Stimulated activated CD8-positive, alpha-beta memory T cell treated with anti-CD3 and anti-CD28 coated beads, Interleukin-4, amount 100 ng/mL, for 1 hour (primary cell): ENCODE measurements at regions not wholly inside any gene's neighbourhood (a gene's known extent, or its start where the extent isn't known, plus 50 kb on each side); places are given as distances from the start of the nearest gene placed in this dataset.

ENCODE experiments used
- DNase-seq, 2 donors: peaks; one replicate each; pipeline ENCODE4 v3.0.0-alpha.2; 2020; ENCODE audit warnings: low read depth in 2 of 2, low spot score in 1 of 2

DNA sequence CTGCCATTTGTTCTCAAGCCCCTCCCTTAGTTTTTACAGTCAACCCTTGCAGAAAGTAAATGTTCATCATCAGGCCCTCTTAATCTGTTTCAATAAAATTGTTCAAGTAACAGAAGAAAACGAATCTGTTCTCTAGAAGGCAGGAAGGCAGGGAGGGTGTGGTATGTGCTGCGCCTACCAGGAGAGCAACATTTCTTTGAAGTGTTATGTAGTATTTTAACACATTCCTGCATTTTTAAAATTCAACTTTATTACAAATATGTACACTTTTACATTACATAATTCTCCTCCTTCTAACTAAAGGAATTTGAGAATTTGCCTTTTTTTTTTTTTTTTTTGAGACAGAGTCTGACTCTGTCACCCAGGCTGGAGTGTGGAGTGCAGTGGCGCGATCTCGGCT, 657.8 kb downstream of the MCTP2 start:
- DNase-seq = no peak

DNA sequence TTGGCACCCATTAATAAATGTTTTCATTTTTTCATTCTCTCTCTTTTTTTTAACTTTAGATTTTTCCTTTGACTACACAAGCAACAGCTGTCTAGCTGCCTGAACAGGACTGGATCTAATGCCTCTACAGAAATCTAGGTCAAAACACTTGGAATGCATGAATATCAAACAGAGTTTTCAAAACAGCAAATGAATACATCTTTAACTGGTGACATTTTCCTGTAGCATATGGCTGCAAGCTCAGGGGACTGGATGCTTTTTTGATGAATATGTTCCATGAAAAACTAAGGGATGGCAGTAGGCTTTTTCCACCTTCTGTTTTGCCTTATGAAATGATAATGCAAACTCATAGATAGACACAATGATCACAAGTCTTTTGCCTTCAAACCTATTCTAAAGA, 661.7 kb downstream of the MCTP2 start:
- no peak for DNase-seq

DNA sequence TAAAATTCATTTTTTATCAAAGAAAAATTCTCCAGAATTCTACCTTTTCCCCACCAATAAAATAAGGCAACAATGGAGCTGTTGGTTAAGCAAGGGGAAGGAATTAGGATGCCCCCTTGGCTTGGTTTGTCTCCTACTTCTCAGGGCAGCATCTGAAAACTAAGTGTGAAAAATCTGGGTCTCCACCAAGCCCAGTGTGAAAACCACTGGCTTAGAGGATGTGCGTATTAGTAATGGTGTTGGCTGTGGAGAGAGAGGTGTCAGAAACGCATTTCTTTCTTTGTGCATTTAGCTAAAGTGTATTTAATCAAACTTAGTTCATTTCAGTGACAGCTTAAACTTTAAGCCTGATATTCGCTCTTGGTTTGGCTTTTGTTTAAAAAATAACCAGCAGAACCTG, 662.7 kb downstream of the MCTP2 start:
- no peak for DNase-seq

DNA sequence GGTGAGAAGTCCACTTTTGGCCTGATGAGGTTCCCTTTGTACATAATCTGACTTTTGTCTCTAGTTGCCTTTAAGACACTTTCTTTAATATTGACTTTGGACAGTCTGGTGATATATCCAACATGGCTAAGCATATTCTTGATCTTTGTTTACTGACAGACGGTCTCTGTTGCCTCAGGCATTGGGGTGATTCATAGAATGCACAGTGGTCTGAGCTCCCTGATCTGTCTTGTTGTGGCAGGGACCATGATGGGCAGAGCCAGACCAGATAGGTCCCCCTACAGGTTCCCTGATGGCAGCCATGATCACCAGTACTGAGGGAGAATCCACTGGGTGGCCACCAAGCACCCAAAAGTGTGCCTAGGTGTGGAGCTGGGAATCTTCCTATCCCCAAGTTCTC, 678.1 kb downstream of the MCTP2 start:
- DNase-seq = no peak

DNA sequence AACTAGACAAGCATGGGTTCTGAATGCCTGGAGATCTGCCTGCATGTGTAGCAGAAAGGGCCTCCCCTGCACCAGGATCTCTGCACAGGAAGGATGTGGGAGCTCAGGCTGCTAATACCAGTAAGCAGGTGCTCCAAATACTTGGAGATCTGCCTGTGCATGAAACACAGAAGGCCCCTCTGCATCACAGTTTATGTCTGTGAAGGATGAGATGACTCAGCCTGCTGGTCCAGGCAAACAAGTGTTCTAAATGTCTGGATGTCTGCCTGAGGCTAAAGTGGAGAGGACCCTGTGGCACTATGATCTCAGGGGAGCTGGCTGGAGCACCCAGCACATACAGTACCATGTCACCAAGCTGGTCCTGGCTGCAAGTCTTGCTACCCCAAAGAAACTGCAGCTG, 678.8 kb downstream of the MCTP2 start:
- no peak for DNase-seq

DNA sequence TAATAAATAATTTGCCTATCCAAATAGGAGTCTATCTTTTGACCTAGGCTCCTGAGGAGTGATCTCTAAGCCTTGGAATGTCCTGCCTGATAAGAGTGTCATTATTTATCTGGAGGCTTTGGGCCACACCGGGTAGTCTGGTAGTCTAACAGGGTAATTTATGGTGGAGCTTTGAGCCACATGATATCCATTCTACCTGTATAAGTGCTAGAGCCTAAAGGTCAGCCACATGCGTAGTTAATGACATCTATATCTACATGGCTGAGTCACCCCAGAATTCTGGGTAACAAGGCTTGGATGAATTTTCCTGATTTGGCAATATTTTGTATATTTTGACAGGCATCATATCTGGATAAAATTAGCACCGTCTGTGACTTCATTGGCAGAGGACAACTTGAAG, 681.4 kb downstream of the MCTP2 start:
- DNase-seq = no peak

DNA sequence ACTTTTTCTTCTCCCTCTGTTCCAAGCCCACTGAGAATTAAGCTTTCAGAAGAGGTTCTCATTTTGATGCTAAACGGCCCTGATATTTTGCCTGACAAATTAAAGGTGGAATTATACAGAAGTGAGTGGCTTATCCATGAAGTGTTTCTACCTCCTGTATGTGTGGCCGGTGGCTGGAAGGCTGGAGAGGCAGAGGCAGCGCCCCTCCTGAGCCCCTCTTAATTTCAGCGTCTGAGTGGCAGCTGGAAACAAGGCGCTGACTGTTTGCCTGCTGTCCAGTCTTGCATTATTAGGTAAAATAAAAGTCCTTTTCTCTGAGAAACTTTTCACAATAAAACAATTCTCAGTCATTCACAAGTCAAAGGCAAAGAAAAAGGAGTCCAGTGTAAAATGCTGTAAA, 685.7 kb downstream of the MCTP2 start:
- no peak for DNase-seq

DNA sequence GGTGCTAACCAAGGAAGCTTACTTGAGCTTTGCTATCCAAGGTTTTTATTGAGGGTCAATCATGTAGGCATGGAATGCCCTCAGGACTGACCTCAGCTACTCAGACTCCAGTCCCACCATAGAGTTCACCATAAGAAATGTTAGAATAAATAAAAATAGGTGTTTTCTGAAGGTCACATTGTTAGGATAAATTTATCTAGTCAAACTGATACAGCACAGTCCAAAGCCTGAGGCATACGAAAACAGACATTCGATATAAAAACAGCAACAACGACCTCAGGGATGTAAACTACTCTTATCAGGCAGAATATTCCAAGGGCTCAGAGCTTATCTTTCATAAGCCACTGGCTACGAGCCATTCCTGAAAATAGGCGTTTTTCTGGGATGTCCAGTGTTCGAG, 690.6 kb downstream of the MCTP2 start:
- DNase-seq = no peak

DNA sequence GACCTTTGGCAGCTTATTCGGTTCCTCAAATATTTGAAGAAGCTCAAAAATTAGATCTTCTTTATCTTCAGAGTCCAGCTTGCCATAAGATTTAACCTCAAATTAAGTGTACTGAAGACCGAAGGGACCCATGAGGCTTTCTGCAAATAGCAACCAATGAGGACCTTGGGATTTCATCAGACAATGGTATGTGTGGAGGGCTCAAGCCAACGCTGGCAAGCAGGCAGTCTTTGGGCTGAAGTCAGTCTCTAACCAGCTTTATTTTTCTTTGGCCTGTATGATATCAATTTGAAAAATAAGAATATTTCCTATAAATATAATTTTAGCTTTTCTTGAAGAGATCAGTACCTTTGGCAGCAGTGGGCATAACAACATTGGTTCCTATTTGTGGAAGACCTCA, 692.7 kb downstream of the MCTP2 start:
- DNase-seq = no peak

DNA sequence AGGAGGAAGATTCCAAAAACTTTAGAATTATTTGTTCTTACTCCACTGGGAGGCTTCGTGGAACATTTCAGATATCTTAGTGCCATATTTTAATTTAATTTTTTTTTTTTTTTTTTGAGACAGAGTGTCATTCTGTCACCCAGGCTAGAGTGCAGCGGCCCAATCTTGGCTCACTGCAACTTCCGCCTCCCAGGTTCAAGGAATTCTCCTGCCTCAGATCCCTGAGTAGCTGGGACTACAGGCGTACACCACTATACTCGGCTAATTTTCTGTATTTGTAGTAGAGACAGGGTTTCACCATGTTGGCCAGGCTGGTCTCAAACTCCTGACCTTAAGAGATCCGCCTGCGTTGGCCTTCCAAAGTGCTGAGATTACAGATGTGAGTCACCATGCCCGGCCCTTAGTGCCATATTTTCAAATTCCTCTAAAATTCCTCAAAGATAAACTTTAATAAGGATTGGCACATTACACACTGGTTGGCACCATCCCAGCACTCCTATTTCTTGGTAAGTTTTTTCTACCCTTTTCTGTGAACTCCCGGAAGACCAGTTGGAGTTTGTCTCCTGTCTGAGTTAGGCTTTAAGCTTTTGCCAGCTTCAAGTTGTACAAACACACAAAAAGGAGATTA, 693.7 kb downstream of the MCTP2 start:
- no peak for DNase-seq

DNA sequence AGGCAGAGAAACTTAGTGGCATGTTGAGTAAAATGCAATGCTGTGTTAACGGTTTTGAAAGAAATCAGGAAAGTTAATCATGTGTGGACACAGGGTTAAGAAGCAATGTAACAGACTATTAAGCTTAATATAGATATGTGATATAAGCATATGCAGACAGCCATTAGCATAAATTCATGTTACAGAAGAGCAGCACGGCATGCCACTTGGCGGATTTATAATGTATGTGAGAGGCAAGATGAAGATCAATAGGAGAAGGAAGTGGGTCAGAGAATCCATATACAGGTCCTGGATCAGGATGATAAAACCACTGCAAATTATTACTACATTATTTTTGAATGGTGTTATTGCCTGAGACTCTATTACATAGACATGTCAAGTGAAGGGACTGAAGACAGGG, 694.3 kb downstream of the MCTP2 start:
- no peak for DNase-seq

DNA sequence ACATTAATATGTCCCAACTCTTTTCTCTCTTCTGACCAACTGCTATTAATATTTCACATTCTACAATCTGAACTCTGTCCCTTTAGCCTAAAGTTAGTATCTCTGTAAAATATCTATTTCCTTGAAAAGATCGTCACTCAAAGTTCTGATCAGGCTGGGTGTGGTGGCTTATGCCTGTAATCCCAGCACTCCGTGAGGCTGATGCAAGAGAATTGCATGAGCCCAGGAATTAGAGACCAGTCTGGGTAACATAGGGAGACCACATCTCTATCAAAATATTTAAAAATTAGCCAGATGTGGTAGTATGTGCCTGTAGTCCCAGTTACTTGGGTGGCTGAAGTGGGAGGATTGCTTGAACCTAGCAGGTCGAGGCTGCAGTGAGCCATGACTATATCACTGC, 695.6 kb downstream of the MCTP2 start:
- DNase-seq = no peak

DNA sequence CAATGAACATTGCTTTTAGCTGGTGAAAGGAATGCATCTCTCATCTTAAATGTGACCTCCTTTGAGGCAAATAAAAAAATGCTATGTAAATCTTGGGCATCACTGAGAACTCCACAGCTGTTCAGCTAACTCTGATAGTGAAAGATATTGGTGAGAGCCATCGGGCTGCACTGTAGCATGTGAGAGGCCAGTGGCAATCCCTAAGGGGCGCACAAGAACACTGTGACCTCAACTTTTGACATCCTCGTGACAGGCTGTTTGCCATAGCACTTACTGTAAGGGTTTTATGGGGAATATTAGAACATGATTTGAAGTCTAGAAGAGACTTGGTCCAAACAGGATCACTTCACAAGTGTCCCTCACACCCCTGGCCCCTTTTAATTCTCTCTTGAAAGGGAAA, 697.9 kb downstream of the MCTP2 start:
- DNase-seq = no peak

DNA sequence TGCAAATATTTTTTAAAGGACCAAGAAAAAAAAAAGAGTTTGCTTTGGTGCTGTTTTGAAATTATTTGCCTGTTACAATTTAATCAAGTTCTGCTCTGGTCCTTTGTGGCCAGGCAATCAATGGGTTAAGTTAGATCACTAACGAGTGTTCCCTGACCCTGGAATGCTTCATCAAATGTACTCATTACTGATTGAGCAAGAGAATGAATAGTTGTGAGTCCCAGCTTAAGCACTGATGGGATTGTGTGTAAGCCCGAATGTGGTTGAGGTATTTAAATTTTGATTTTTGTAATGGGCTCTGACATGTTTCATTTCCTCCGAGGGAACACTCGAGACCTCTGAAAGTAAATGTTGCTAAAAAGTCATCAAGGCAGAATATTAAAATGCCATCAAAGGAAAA, 699.1 kb downstream of the MCTP2 start:
- DNase-seq = no peak

DNA sequence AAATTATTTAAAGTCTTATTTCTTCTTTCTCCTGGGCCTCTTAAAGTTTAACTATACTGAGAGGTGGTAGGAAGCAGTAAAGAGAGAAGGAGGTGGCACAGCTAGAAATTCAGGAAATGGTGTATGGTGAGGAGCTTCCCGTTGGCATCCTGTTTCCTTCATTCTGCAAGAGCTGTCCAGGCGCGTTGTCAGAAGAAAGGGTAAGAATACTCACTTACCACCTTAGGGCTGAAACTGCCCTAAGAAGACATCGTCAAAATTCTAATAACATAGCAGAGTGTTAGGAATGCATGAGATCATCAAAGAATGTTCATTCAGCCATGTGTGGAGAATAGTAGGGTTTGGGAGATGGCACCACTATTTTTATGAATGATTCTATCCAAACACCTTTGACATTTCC, 699.6 kb downstream of the MCTP2 start:
- DNase-seq = no peak

DNA sequence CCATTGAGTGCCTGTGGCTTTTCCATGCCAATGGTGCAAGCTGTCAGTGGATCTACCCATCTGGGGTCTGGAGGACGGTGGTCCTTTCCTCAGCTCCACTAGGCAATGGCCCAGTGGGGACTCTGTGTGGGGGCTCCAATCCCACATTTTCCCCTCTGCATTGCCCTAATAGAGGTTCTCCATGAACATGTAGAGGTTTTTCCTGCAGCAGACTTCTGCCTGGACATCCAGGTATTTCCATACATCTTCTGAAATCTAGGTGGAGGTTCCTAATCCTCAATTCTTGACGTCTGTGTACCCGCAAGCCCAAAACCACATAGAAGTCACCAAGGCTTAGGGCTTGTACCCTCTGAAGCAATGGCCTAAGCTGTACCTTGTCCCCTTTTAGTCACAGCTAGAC, 703.1 kb downstream of the MCTP2 start:
- DNase-seq = no peak

DNA sequence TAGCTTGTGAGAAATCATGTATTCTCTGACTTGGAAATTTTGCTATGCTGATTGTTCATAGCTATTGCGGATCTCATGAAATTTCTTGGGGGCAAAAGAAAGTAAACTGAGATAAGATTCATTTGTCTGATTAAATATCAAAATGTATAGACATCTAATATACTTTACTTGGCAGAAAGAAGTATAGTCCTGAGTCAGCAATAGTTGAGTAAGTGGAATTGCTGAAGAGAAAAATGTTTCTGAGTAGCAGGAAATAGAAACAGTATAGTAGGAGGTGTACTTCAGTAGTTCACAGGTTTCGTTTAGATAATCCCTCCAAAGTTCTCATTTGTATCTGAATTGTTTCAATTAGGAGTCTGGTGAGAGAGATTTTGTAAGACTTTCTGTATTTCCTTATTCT, 705.9 kb downstream of the MCTP2 start:
- no peak for DNase-seq

DNA sequence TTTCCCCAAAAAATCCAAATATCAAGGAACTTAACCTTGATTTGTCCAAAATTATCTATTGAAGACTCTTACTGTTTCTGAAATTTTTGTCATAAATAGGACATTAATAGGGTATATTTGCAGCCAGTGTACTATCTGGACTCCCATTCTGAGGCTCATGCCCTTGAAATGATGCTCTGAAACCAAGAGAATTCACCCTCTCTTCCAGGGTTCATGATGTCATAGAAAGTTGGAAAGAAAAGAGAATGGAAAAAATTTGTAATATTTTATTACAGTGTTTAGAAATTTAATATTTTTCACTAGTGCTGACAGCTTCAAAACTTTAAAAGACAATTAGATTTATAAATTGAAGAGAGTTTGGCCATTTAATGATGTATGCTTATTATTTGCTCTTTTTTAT, 712.5 kb downstream of the MCTP2 start:
- no peak for DNase-seq

DNA sequence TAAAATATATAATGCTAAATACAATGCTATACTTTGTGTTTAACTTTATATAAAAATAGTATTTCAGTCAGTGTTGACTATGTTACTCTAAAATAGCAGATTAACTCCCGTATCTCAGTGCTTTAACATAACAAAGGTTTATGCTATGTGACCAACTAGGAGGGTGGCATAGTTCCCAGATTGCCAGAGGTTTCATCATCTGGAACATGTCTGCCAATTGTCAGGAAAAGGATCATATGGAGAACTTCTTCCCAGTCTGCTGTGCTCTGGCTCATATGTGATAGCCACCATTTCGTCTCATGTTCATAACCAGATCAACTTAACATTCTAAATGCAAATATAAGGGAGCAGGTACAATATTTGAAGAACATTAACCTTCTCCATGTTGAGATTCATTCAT, 720.2 kb downstream of the MCTP2 start:
- DNase-seq = no peak

DNA sequence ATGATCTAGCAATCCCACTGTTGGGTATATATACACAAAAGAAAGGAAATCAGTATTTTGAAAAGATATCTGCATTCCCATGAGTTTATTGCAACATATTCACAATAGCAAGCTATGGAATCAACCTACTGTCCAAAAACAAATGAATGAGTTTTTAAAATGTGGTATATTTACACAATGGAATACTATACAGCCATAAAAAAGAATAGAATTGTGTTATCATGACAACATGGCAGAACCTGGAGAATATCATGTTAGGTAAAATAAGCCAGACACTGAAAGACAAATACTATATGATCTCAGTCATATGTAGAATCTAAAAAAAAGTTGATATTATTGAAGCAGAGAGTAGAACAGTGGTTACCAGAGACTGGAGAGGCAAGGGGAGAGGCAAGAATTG, 732.6 kb downstream of the MCTP2 start:
- no peak for DNase-seq

DNA sequence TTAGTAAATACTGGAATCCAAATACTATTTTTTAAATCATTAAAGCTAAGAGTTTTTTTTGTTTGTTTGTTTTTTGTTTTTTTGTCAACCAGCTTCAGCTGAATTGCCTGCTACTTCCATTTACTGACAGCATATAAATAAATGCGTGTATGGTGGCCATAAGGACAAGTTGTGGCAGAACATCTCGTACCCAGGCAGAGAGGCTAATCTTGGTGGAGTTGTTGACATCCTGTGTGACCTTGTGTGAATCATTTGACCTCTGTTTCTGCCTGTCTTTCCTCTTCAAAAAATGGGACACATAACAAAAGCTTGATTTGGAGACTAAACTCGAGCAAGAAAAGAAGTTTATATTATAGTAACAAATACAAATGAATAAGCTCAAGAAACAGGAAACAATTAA, 734.2 kb downstream of the MCTP2 start:
- no peak for DNase-seq

DNA sequence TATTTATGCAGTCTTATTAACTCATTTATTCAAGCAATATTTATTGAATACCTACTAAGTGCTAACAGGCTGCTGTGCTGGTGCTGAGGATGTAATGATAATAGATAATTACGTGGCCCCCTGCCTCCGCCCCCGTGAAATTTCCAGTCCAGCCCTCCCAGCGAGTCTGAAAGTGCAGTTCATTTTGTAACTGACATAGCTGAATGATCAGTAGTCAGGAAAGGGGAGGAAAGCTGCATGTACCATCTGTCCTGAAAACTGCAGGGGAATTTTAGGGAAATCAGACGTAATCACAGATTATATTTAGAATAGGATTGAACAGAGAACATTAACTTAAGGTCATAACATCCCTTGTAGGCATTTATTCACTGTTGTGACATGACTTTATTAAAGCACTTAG, 736.8 kb downstream of the MCTP2 start:
- DNase-seq = no peak

DNA sequence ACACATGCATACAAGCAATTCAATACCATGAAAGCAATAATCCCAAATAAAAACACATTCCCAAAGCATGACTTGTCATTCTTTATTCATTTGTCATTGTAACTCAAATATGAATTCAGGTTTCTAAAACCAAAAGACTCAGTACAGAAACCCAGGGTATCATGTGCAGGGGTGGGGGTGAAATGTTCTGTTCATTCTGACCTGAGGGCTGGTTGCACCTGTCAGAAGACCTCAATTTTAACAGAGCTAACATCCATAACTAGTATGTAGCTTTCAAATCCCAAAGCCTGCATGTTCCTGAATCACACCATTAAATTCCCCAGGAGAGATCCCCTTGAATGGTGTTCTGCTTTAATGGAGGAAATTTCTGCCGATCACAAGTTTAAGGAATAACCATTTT, 738.7 kb downstream of the MCTP2 start:
- no peak for DNase-seq

DNA sequence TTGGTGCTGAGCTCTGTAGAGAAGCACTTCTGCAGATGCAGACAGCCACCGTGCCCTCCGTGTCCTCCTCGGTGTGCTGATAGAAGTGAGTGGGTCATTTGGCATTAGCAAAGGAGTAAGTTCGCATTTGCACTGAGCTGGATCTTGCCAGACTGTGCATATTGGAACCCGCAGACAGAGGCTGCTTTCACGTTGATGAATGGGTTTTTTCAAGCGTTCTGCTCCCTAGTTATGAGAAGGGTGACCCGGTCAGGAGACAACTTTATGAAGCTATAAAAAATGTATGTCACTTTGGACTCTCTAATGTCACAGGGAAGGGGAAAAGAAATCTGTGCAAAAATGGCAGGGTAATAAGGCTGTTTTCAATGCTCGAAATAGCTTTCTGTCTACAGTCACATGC, 739.4 kb downstream of the MCTP2 start:
- no peak for DNase-seq
